ENCODE measurements at regions not wholly inside any gene's neighbourhood (a gene's known extent, or its start where the extent isn't known, plus 50 kb on each side); places are given as distances from the start of the nearest gene placed in this dataset.

DNA sequence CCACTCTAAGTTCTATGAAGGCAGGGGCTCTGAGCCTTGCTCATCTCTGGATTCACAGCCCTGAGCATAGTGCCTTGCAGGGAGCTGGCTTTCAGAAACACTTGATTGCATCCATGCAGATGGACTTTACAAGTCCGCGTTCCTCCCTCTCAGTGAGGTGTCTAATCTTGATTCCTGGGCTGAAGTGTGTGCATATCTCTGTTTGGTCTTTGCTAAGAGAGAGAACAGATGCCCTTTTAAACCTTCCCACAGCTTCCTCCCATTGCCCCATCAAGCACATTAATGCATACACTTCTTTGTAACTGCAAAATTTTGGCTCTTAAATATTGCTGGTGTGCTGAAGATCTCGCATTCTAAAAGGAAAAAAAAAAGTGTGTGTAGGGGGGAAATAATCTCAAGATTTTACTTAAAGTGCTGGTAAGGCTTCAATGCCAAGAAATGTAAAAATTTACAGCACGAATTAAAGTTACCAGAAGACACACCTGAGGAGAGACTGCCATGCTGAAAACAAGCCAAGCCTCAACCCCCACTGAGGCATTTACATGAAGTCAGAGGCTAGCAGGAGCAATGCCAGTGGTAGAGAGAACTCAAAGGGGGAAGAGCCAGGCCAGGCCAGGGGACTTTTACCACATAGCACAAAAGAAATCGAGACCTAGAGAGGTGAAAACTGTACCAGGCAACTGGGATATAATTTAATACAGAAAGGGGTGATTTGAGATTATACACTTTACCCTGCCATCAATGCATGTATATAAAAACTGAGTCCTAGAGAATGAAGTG is 492.1 kb downstream of the SOX6 start:
- Histone ChIP-seq H2AFZ (ENCODE audit: low read depth, low read length) (no peak overlapping the region), H3K9me3 (replicated peaks; ENCODE audit: control insufficient read depth, insufficient read depth, low read depth, low read length) (no peaks in the 10 kb centered on the region), H4K20me1 (replicated peaks; ENCODE audit: control insufficient read depth, insufficient read depth, low read length) (no peaks in the 10 kb centered on the region), H3K27me3 (ENCODE audit: control insufficient read depth in 2 of 2, insufficient read depth in 2 of 2, low read length in 2 of 2) (peaks cover 2 to 10% of the 10 kb centered on the region in 2 experiments; a peak in 3 of 5 replicates), H3K4me2 (ENCODE audit: insufficient read depth, low read length) (no peak overlapping the region), H3K9me1 (ENCODE audit: control insufficient read depth, insufficient read depth, low read length) (no peaks in the 10 kb centered on the region), H3K4me3 (no peak overlapping the region), H3K9ac (ENCODE audit: insufficient read depth in 1 of 2, low read depth in 2 of 2, low read length in 2 of 2) (no peak overlapping the region), H3K36me3 (ENCODE audit: control insufficient read depth, insufficient read depth, low read length) (no peaks in the 10 kb centered on the region), H3K4me1 (replicated peaks in 1 of 2; ENCODE audit: control insufficient read depth in 2 of 2, insufficient read depth in 2 of 2, low read length in 2 of 2) (no peaks in the 10 kb centered on the region), H3K79me2 (ENCODE audit: control insufficient read depth, insufficient read depth, low read length) (no peaks in the 10 kb centered on the region), H3K27ac (ENCODE audit: extremely low read depth, low read depth, low read length) (no peak overlapping the region)
- TF ChIP-seq GATA2 (CRISPR knock-in tag; IDR thresholded peaks at IDR 0.05) (no peak), POLR2A (conservative IDR thresholded peaks at IDR 0.05) (no peak), TAF15 (IDR thresholded peaks at IDR 0.05; ENCODE audit: low read depth, low read length) (no peak), ZNF175 (CRISPR knock-in tag; IDR thresholded peaks at IDR 0.05; ENCODE audit: low read depth) (no peak), RBM15 (IDR thresholded peaks at IDR 0.05; ENCODE audit: insufficient read depth, low read length) (no peak), ZC3H8 (IDR thresholded peaks at IDR 0.05) (no peak), TEAD1 (CRISPR knock-in tag; IDR thresholded peaks at IDR 0.05) (no peak), MCM7 (IDR thresholded peaks at IDR 0.05) (no peak), TGIF2 (CRISPR knock-in tag; IDR thresholded peaks at IDR 0.05) (no peak), ASH1L (IDR thresholded peaks at IDR 0.05; ENCODE audit: borderline replicate concordance, low read depth, partially characterized antibody) (no peak), ZNF311 (CRISPR knock-in tag; IDR thresholded peaks at IDR 0.05) (no peak), BCL6 (CRISPR knock-in tag; IDR thresholded peaks at IDR 0.05) (no peak)
- TF ChIP-seq, protein P1, sequence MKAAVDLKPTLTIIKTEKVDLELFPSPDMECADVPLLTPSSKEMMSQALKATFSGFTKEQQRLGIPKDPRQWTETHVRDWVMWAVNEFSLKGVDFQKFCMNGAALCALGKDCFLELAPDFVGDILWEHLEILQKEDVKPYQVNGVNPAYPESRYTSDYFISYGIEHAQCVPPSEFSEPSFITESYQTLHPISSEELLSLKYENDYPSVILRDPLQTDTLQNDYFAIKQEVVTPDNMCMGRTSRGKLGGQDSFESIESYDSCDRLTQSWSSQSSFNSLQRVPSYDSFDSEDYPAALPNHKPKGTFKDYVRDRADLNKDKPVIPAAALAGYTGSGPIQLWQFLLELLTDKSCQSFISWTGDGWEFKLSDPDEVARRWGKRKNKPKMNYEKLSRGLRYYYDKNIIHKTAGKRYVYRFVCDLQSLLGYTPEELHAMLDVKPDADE (conservative IDR thresholded peaks at IDR 0.05; ENCODE audit: control insufficient read depth, low read depth, low read length): no peak
- TF ChIP-seq, protein P2, sequence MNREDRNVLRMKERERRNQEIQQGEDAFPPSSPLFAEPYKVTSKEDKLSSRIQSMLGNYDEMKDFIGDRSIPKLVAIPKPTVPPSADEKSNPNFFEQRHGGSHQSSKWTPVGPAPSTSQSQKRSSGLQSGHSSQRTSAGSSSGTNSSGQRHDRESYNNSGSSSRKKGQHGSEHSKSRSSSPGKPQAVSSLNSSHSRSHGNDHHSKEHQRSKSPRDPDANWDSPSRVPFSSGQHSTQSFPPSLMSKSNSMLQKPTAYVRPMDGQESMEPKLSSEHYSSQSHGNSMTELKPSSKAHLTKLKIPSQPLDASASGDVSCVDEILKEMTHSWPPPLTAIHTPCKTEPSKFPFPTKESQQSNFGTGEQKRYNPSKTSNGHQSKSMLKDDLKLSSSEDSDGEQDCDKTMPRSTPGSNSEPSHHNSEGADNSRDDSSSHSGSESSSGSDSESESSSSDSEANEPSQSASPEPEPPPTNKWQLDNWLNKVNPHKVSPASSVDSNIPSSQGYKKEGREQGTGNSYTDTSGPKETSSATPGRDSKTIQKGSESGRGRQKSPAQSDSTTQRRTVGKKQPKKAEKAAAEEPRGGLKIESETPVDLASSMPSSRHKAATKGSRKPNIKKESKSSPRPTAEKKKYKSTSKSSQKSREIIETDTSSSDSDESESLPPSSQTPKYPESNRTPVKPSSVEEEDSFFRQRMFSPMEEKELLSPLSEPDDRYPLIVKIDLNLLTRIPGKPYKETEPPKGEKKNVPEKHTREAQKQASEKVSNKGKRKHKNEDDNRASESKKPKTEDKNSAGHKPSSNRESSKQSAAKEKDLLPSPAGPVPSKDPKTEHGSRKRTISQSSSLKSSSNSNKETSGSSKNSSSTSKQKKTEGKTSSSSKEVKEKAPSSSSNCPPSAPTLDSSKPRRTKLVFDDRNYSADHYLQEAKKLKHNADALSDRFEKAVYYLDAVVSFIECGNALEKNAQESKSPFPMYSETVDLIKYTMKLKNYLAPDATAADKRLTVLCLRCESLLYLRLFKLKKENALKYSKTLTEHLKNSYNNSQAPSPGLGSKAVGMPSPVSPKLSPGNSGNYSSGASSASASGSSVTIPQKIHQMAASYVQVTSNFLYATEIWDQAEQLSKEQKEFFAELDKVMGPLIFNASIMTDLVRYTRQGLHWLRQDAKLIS (CRISPR knock-in tag; IDR thresholded peaks at IDR 0.05): no peak
- TF ChIP-seq, protein P3, sequence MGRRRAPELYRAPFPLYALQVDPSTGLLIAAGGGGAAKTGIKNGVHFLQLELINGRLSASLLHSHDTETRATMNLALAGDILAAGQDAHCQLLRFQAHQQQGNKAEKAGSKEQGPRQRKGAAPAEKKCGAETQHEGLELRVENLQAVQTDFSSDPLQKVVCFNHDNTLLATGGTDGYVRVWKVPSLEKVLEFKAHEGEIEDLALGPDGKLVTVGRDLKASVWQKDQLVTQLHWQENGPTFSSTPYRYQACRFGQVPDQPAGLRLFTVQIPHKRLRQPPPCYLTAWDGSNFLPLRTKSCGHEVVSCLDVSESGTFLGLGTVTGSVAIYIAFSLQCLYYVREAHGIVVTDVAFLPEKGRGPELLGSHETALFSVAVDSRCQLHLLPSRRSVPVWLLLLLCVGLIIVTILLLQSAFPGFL (CRISPR knock-in tag; IDR thresholded peaks at IDR 0.05): no peak
- no peak for ATAC-seq
- ChIA-PET POLR2A (no interaction called here), CTCF (ENCODE audit: low intra/inter-chr PET ratio) (no interaction called here)
- BruUV-seq (replicated peaks): no TSS peak
- no peak for DNase-seq (ENCODE audit: extremely low read depth in 1 of 4, low spot score in 3 of 4)
- intact Hi-C loops (cut with micrococcal nuclease) (no loop called here), in situ Hi-C loops (cut with MboI) (no loop called here)
- 5% methylated on average over 5 of the region's 5 CpGs for WGBS (ENCODE audit: insufficient coverage, low coverage, missing lambda C conversion rate)
- no peak for FAIRE-seq
